ENCODE measurements at regions not wholly inside any gene's neighbourhood (a gene's known extent, or its start where the extent isn't known, plus 50 kb on each side); places are given as distances from the start of the nearest gene placed in this dataset.

DNA sequence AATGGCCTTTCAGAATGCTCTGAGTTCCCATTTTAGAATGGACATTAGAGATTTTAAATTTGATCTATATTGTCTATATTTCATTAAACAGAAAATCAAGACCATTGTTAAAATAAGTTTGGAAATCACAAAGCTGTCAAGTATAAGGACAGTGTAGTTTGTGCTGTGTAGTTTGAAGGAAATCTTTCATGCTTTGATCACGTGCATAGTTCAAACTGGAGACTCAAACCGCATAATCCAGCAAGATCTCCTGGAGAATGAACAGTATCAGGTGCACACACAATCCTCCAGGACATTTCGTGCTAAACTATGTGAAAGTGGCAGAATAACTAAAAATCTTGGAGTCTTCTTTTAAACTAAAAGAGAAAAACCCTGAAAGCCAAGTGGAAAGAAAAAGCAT, 60.8 kb upstream of the TBXT start:
- Histone ChIP-seq H4K20me1 (ENCODE audit: insufficient read depth, low read length, poor library complexity, severe bottlenecking) (no peaks in the 10 kb centered on the region), H3K4me2 (ENCODE audit: low read depth, low read length, poor library complexity, severe bottlenecking) (peak overlapping the region; percentile 66), H3K9me2 (replicated peaks; ENCODE audit: low read depth, low read length) (no peaks in the 10 kb centered on the region), H3K79me2 (ENCODE audit: insufficient read depth, low read length) (no peaks in the 10 kb centered on the region), H3K4me1 (ENCODE audit: insufficient read depth, low read length, poor library complexity, severe bottlenecking) (peaks cover 75% of the 10 kb centered on the region), H3K27me3 (ENCODE audit: insufficient read depth, low read length, poor library complexity, severe bottlenecking) (no peaks in the 10 kb centered on the region), H2AFZ (ENCODE audit: low read length) (no peak overlapping the region), H3F3A (ENCODE audit: low read depth) (no peaks in the 10 kb centered on the region), H3K4me3 (ENCODE audit: low read length, poor library complexity, severe bottlenecking) (peak overlapping the region; percentile 56), H3K9me3 (ENCODE audit: insufficient read depth, low read depth, low read length) (no peaks in the 10 kb centered on the region), H3K36me3 (ENCODE audit: insufficient read depth, low read length) (no peaks in the 10 kb centered on the region), H3K9ac (ENCODE audit: low read depth, low read length, poor library complexity, severe bottlenecking) (peak overlapping the region; percentile 71)
- no peak for TF ChIP-seq EZH2phosphoT487 (IDR thresholded peaks at IDR 0.05; ENCODE audit: borderline replicate concordance)
- TF ChIP-seq, protein P1, sequence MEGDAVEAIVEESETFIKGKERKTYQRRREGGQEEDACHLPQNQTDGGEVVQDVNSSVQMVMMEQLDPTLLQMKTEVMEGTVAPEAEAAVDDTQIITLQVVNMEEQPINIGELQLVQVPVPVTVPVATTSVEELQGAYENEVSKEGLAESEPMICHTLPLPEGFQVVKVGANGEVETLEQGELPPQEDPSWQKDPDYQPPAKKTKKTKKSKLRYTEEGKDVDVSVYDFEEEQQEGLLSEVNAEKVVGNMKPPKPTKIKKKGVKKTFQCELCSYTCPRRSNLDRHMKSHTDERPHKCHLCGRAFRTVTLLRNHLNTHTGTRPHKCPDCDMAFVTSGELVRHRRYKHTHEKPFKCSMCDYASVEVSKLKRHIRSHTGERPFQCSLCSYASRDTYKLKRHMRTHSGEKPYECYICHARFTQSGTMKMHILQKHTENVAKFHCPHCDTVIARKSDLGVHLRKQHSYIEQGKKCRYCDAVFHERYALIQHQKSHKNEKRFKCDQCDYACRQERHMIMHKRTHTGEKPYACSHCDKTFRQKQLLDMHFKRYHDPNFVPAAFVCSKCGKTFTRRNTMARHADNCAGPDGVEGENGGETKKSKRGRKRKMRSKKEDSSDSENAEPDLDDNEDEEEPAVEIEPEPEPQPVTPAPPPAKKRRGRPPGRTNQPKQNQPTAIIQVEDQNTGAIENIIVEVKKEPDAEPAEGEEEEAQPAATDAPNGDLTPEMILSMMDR (conservative IDR thresholded peaks at IDR 0.05; ENCODE audit: low read length): no peak

DNA sequence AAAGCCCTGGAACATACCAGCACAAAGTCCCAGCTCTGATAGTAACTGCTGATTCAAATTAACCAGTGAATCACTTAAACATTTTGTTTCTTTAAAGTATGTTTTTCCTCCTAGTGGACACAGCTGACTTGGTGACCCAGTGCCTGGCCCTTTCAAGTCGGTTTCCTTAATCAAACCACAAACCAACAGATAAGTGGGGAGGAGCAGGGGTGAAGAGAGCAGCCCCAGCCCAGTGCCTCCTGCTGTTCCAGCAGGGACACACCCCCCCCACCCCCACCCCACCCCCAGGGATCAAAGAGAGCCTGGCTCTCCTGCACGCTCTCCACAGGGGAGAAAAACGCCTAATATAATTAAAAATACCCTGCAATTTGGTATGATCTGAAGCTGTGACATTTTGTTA, 55.4 kb upstream of the TBXT start:
- Histone ChIP-seq H3K9me2 (replicated peaks; ENCODE audit: low read depth, low read length) (no peaks in the 10 kb centered on the region), H3K4me3 (ENCODE audit: low read length, poor library complexity, severe bottlenecking) (peak overlapping the region; percentile 51), H3K4me2 (ENCODE audit: low read depth, low read length, poor library complexity, severe bottlenecking) (peak overlapping the region; percentile 93), H3K27me3 (ENCODE audit: insufficient read depth, low read length, poor library complexity, severe bottlenecking) (no peaks in the 10 kb centered on the region), H3K4me1 (ENCODE audit: insufficient read depth, low read length, poor library complexity, severe bottlenecking) (peaks cover 74% of the 10 kb centered on the region), H3K9me3 (ENCODE audit: insufficient read depth, low read depth, low read length) (no peaks in the 10 kb centered on the region), H4K20me1 (ENCODE audit: insufficient read depth, low read length, poor library complexity, severe bottlenecking) (no peaks in the 10 kb centered on the region), H3K79me2 (ENCODE audit: insufficient read depth, low read length) (no peaks in the 10 kb centered on the region), H3K36me3 (ENCODE audit: insufficient read depth, low read length) (no peaks in the 10 kb centered on the region), H3K9ac (ENCODE audit: low read depth, low read length, poor library complexity, severe bottlenecking) (peak overlapping the region; percentile 84), H3F3A (ENCODE audit: low read depth) (peaks cover 14% of the 10 kb centered on the region), H2AFZ (ENCODE audit: low read length) (no peak overlapping the region)
- TF ChIP-seq, protein P1 (conservative IDR thresholded peaks at IDR 0.05; ENCODE audit: low read length): 0 out of 2 replicates have a peak, but pooled peaks have one; percentile 11
- TF ChIP-seq EZH2phosphoT487 (IDR thresholded peaks at IDR 0.05; ENCODE audit: borderline replicate concordance): no peak

DNA sequence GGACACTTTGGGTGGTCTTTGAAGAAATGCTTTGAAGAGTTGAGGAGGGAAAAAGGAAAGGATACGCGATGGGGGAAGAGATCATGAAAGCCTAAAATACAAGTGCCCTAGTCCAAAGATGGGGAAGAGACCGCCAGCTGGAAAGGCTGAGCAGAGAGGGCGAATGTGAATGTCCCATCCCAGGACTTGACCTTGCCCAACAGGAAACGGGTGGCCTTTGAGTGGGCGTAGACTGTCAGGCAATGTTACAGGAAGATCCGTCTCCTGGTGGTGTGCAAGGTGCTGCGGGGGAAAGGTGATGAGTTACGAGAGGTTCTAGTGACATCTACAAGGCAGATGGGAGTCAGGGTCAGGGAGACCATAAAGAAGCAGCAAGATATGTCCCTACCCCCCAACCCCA, 55.0 kb upstream of the TBXT start:
- H2AFZ ChIP-seq (ENCODE audit: low read length): no peak overlapping the region
- H3K79me2 ChIP-seq (ENCODE audit: insufficient read depth, low read length): no peaks in the 10 kb centered on the region
- no peaks in the 10 kb centered on the region for H4K20me1 ChIP-seq (ENCODE audit: insufficient read depth, low read length, poor library complexity, severe bottlenecking)
- no peaks in the 10 kb centered on the region for H3K27me3 ChIP-seq (ENCODE audit: insufficient read depth, low read length, poor library complexity, severe bottlenecking)
- no peaks in the 10 kb centered on the region for H3K9me3 ChIP-seq (ENCODE audit: insufficient read depth, low read depth, low read length)
- no peaks in the 10 kb centered on the region for H3K36me3 ChIP-seq (ENCODE audit: insufficient read depth, low read length)
- H3F3A ChIP-seq (ENCODE audit: low read depth): peaks cover 14% of the 10 kb centered on the region
- TF ChIP-seq, protein P1 (conservative IDR thresholded peaks at IDR 0.05; ENCODE audit: low read length): no peak
- TF ChIP-seq EZH2phosphoT487 (IDR thresholded peaks at IDR 0.05; ENCODE audit: borderline replicate concordance): no peak
- no peaks in the 10 kb centered on the region for H3K9me2 ChIP-seq (replicated peaks; ENCODE audit: low read depth, low read length)
- peak overlapping the region; percentile 84 for H3K9ac ChIP-seq (ENCODE audit: low read depth, low read length, poor library complexity, severe bottlenecking)
- peak overlapping the region; percentile 93 for H3K4me2 ChIP-seq (ENCODE audit: low read depth, low read length, poor library complexity, severe bottlenecking)
- H3K4me3 ChIP-seq (ENCODE audit: low read length, poor library complexity, severe bottlenecking): peak overlapping the region; percentile 51
- peaks cover 72% of the 10 kb centered on the region for H3K4me1 ChIP-seq (ENCODE audit: insufficient read depth, low read length, poor library complexity, severe bottlenecking)
